Fibroblast of lung (primary cell): ENCODE measurements at regions not wholly inside any gene's neighbourhood (a gene's known extent, or its start where the extent isn't known, plus 50 kb on each side); places are given as distances from the start of the nearest gene placed in this dataset.

Experiments used
- DNase-seq, 2 donors: peaks; one replicate each; pipeline versions ENCODE4 v3.0.0 to v3.0.0-alpha.2; 2010; ENCODE audit warnings: low read depth in 2 of 2
- H2AFZ ChIP-seq: 2 replicates; pipeline ENCODE4 v1.5.1; 2012; ENCODE audit warnings: low read length, control low read depth, inconsistent platforms
- H3K27ac ChIP-seq: 2 replicates; pipeline ENCODE4 v1.5.1; 2011; ENCODE audit warnings: low read length, control low read depth; ENCODE audit not compliant: insufficient read depth
- H3K27me3 ChIP-seq: 2 replicates; pipeline ENCODE4 v1.5.1; 2011; ENCODE audit warnings: mild to moderate bottlenecking, low read length; ENCODE audit not compliant: control insufficient read depth, insufficient read depth
- H3K36me3 ChIP-seq: 2 replicates; pipeline ENCODE4 v1.5.1; 2011; ENCODE audit warnings: low read length; ENCODE audit not compliant: control insufficient read depth, insufficient read depth
- H3K4me1 ChIP-seq: 2 replicates; pipeline ENCODE4 v1.5.1; 2011; ENCODE audit warnings: low read length; ENCODE audit not compliant: control insufficient read depth, insufficient read depth; ENCODE audit errors: extremely low read depth
- H3K4me2 ChIP-seq: 2 replicates; pipeline ENCODE4 v1.5.1; 2011; ENCODE audit warnings: low read length, control low read depth; ENCODE audit not compliant: insufficient read depth; ENCODE audit errors: extremely low read depth
- H3K4me3 ChIP-seq, 4 experiments: fragments of 200-600 bp in 1 of 4; sonication (generic) in 1 of 4; replicated peaks in 1 of 4; 2 replicates each; pipeline ENCODE4 v1.5.1; 2011 to 2016; ENCODE audit warnings: low read length in 4 of 4, low read depth in 3 of 4, mild to moderate bottlenecking in 3 of 4, control low read depth in 2 of 4, inconsistent platforms in 1 of 4, mixed read lengths in 1 of 4; ENCODE audit not compliant: insufficient read depth in 1 of 4; ENCODE audit errors: control extremely low read depth in 1 of 4
- H3K79me2 ChIP-seq: 2 replicates; pipeline ENCODE4 v1.5.1; 2012; ENCODE audit warnings: mild to moderate bottlenecking, low read length, inconsistent platforms; ENCODE audit not compliant: control insufficient read depth, insufficient read depth
- H3K9ac ChIP-seq: 2 replicates; pipeline ENCODE4 v1.5.1; 2011; ENCODE audit warnings: mild to moderate bottlenecking, low read length, control low read depth; ENCODE audit not compliant: insufficient read depth
- H3K9me3 ChIP-seq: 2 replicates; pipeline ENCODE4 v1.5.1; 2012; ENCODE audit warnings: low read depth, low read length; ENCODE audit not compliant: control insufficient read depth, insufficient read depth
- H4K20me1 ChIP-seq: 2 replicates; pipeline ENCODE4 v1.5.1; 2011; ENCODE audit warnings: low read length; ENCODE audit not compliant: control insufficient read depth, insufficient read depth; ENCODE audit errors: extremely low read depth
- EZH2 ChIP-seq: IDR thresholded peaks from 2 replicates; pipeline ENCODE4 v1.5.1; 2012; ENCODE audit warnings: low read length, control low read depth, mild to moderate bottlenecking; ENCODE audit errors: missing control alignments
- TF ChIP-seq, protein P1 (sequence below), 2 donors: IDR thresholded peaks in 1 of 2; conservative IDR thresholded peaks in 1 of 2; 1 replicate in 1 of 2; 2 replicates in 1 of 2; pipeline ENCODE4 v1.5.1; 2011 to 2012; ENCODE audit warnings: low read length in 2 of 2, control low read depth in 1 of 2, inconsistent platforms in 1 of 2, low read depth in 1 of 2, mild to moderate bottlenecking in 1 of 2

DNA sequence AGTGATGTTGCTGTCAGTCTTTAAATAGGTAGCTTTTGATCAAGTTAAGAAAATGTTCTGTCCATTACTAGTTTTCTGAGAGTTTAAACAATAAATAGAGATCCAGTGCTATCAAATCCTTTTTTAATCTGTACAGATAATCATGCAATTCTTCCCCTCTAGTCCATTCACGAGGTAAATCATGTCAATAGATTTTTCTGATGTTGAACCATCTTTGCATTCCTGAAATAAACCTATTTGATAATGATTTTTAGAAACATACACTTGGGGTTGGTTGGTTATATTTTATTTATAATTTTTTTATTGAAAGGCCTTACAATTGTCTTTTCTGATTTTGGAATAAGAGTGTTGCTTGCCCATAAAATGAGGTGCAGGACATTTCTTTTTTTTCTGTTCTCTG is 95.0 kb downstream of the FAM53A start:
- Histone ChIP-seq H4K20me1 (no peaks in the 10 kb centered on the region), H3K4me1 (no peaks in the 10 kb centered on the region), H3K4me2 (no peak overlapping the region), H3K27ac (no peak overlapping the region), H3K27me3 (no peaks in the 10 kb centered on the region), H3K9ac (no peak overlapping the region), H3K4me3 (no peak overlapping the region), H2AFZ (no peak overlapping the region), H3K9me3 (no peaks in the 10 kb centered on the region), H3K36me3 (no peaks in the 10 kb centered on the region), H3K79me2 (no peaks in the 10 kb centered on the region)
- DNase-seq = no peak
- TF ChIP-seq, protein P1, sequence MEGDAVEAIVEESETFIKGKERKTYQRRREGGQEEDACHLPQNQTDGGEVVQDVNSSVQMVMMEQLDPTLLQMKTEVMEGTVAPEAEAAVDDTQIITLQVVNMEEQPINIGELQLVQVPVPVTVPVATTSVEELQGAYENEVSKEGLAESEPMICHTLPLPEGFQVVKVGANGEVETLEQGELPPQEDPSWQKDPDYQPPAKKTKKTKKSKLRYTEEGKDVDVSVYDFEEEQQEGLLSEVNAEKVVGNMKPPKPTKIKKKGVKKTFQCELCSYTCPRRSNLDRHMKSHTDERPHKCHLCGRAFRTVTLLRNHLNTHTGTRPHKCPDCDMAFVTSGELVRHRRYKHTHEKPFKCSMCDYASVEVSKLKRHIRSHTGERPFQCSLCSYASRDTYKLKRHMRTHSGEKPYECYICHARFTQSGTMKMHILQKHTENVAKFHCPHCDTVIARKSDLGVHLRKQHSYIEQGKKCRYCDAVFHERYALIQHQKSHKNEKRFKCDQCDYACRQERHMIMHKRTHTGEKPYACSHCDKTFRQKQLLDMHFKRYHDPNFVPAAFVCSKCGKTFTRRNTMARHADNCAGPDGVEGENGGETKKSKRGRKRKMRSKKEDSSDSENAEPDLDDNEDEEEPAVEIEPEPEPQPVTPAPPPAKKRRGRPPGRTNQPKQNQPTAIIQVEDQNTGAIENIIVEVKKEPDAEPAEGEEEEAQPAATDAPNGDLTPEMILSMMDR (conservative IDR thresholded peaks at IDR 0.05 in 1 of 2, IDR thresholded peaks at IDR 0.05 in 1 of 2; ENCODE audit: low read depth in 1 of 2, low read length in 2 of 2) = no peak
- no peak for TF ChIP-seq EZH2

DNA sequence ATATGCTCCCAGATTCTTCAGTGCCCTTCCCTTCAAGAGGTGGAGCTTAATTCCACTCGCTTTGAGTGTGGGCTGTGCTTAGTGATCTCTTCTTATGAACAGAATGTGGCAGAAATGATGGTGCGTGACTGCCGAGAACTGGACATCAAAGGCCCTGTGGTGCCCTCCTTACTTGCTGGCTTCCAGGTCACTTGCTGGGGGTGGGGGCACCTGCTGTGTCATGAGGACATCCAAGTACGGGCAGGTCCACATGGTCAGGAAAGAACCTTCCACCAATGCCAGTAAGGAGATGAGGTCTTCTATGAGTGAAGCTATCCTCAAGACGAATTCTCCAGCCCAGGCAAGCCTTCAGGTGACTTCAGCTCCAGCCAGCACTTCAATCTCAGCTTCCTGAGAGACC is 95.8 kb downstream of the FAM53A start:
- H3K9ac ChIP-seq = no peak overlapping the region
- no peaks in the 10 kb centered on the region for H3K36me3 ChIP-seq
- TF ChIP-seq, protein P1 (conservative IDR thresholded peaks at IDR 0.05 in 1 of 2, IDR thresholded peaks at IDR 0.05 in 1 of 2; ENCODE audit: low read depth in 1 of 2, low read length in 2 of 2) = no peak
- TF ChIP-seq EZH2 = no peak
- no peak for DNase-seq
- no peak overlapping the region for H3K27ac ChIP-seq
- no peaks in the 10 kb centered on the region for H4K20me1 ChIP-seq
- H3K27me3 ChIP-seq = no peaks in the 10 kb centered on the region
- H3K4me3 ChIP-seq = no peak overlapping the region
- no peak overlapping the region for H2AFZ ChIP-seq
- H3K4me2 ChIP-seq = no peak overlapping the region
- no peaks in the 10 kb centered on the region for H3K4me1 ChIP-seq
- H3K9me3 ChIP-seq = no peaks in the 10 kb centered on the region
- no peaks in the 10 kb centered on the region for H3K79me2 ChIP-seq

DNA sequence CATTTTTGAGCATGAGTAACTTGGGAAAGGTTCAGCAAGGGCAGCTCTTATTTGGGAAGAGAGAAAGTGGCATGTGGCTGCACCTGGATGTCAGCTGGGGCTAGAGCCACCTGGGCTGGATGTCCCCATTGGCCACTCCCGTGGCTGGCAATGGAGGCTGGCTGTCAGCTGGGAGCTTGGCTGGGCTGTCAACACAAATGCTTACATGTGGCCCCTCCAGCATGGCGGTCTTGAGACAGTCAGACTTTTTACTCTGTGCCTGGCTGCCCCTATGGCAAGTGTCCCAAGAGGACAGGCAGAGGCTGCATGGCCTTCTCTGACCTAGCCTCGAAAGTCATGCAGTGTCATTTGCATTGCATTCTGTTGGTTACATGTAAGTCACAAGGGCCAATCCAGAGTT is 99.6 kb downstream of the FAM53A start:
- no peak overlapping the region for H3K4me2 ChIP-seq
- H2AFZ ChIP-seq = no peak overlapping the region
- no peak overlapping the region for H3K27ac ChIP-seq
- no peaks in the 10 kb centered on the region for H4K20me1 ChIP-seq
- H3K27me3 ChIP-seq = peaks cover 4% of the 10 kb centered on the region
- H3K79me2 ChIP-seq = no peaks in the 10 kb centered on the region
- H3K9ac ChIP-seq = no peak overlapping the region
- no peak overlapping the region for H3K4me3 ChIP-seq
- no peak for TF ChIP-seq EZH2
- TF ChIP-seq, protein P1 (conservative IDR thresholded peaks at IDR 0.05 in 1 of 2, IDR thresholded peaks at IDR 0.05 in 1 of 2; ENCODE audit: low read depth in 1 of 2, low read length in 2 of 2) = no peak
- DNase-seq = no peak
- no peaks in the 10 kb centered on the region for H3K9me3 ChIP-seq
- no peaks in the 10 kb centered on the region for H3K36me3 ChIP-seq
- H3K4me1 ChIP-seq = no peaks in the 10 kb centered on the region
